22Rv1 (cell line): ENCODE measurements at regions not wholly inside any gene's neighbourhood (a gene's known extent, or its start where the extent isn't known, plus 50 kb on each side); places are given as distances from the start of the nearest gene placed in this dataset.

ENCODE experiments used
- H3K27ac ChIP-seq: fragments of 450-650 bp; 2 replicates; pipeline ENCODE4 v1.5.1; 2017
- CTCF ChIP-seq: fragments of 450-650 bp; IDR thresholded peaks from 2 replicates; pipeline ENCODE4 v1.5.1; 2017; ENCODE audit warnings: mild to moderate bottlenecking
- ZFX ChIP-seq: fragments of 450-650 bp; IDR thresholded peaks from 2 replicates; pipeline ENCODE4 v1.6.1; 2017; ENCODE audit warnings: antibody characterized with exemption, borderline replicate concordance

GRCh38 chr3:170712336-170712735 is 126.5 kb upstream of the SLC7A14 start:
- no peak for TF ChIP-seq ZFX
- TF ChIP-seq CTCF: no peak
- H3K27ac ChIP-seq: no peak overlapping the region

- TF ChIP-seq ZFX (no peak), CTCF (no peak)
- H3K27ac ChIP-seq: no peak overlapping the region
These were observed 125.9 kb upstream of the SLC7A14 start for GRCh38 chr3:170711786-170712185.

- TF ChIP-seq CTCF (no peak), ZFX (no peak)
- no peak overlapping the region for H3K27ac ChIP-seq
These were observed 123.2 kb upstream of the SLC7A14 start for GRCh38 chr3:170709046-170709445.

- TF ChIP-seq ZFX (no peak), CTCF (no peak)
- H3K27ac ChIP-seq: no peak overlapping the region
These were observed 122.0 kb upstream of the SLC7A14 start for GRCh38 chr3:170707899-170708298.

GRCh38 chr3:170705131-170705530 is 119.3 kb upstream of the SLC7A14 start:
- TF ChIP-seq CTCF: no peak
- no peak for TF ChIP-seq ZFX
- no peak overlapping the region for H3K27ac ChIP-seq

- H3K27ac ChIP-seq: no peak overlapping the region
- TF ChIP-seq CTCF (no peak), ZFX (no peak)
These were observed 117.3 kb upstream of the SLC7A14 start for GRCh38 chr3:170703121-170703588.

- no peak for TF ChIP-seq ZFX
- TF ChIP-seq CTCF: no peak
- no peak overlapping the region for H3K27ac ChIP-seq
These were observed 116.1 kb upstream of the SLC7A14 start for GRCh38 chr3:170701696-170702678.
